ENCODE measurements at regions not wholly inside any gene's neighbourhood (a gene's known extent, or its start where the extent isn't known, plus 50 kb on each side); places are given as distances from the start of the nearest gene placed in this dataset.

GRCh38 chr12:124484067-124484466 is 83.3 kb downstream of the NCOR2 start:
- no peak for TF ChIP-seq CTCF (conservative IDR thresholded peaks at IDR 0.05; ENCODE audit: low read length)
- no peak for TF ChIP-seq EZH2phosphoT487 (IDR thresholded peaks at IDR 0.05; ENCODE audit: borderline replicate concordance)

Measured in Loucy (cell line).